ENCODE measurements at regions not wholly inside any gene's neighbourhood (a gene's known extent, or its start where the extent isn't known, plus 50 kb on each side); places are given as distances from the start of the nearest gene placed in this dataset.

DNA sequence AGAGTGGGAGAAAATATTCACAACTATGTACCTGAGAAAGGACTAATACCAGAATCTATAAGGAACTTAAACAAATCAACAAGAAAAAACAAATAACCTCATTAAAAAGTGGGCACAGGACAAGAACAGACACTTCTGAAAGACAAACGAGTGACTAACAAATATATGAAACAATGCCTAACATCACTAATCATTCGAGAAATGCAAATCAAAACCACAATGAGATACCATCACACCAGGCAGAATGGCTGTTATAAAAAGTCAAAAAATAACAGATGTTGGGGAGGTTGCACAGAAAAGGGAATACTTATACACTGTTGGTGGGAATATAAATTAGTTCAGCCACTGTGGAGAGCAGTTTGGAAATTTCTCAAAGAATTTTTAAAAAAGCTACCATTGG, 83.5 kb upstream of the WSCD1 start:
- TF ChIP-seq POLR2AphosphoS5 (IDR thresholded peaks at IDR 0.05; ENCODE audit: low read depth, low read length) (no peak), POLR2A (IDR thresholded peaks at IDR 0.05; ENCODE audit: low read depth, low read length) (no peak)

Measured in GM12892 (cell line).